Vagina (tissue), 2 donors: ENCODE measurements at regions not wholly inside any gene's neighbourhood (a gene's known extent, or its start where the extent isn't known, plus 50 kb on each side); places are given as distances from the start of the nearest gene placed in this dataset.
A peak's percentile ranks its signal among the peaks of the same experiment; 100 is the strongest.

ENCODE experiments used
- DNase-seq, 2 donors: peaks; one replicate each; pipeline ENCODE4 v3.0.0-alpha.2; 2017; ENCODE audit errors: extremely low spot score in 2 of 2
- H3K27ac ChIP-seq: fragments of 200-600 bp; sonication (generic); one replicate; pipeline ENCODE4 v1.5.1; 2019
- H3K27me3 ChIP-seq: fragments of 200-600 bp; sonication (generic); one replicate; pipeline ENCODE4 v1.5.1; 2019
- H3K36me3 ChIP-seq, 2 donors: fragments of 200-600 bp; sonication (generic); one replicate each; pipeline ENCODE4 v1.5.1; 2017 to 2019
- H3K4me1 ChIP-seq: fragments of 200-600 bp; sonication (generic); one replicate; pipeline ENCODE4 v1.5.1; 2019
- H3K4me3 ChIP-seq, 2 donors: fragments of 200-600 bp; sonication (generic); 1 replicate in 1 of 2; 2 replicates in 1 of 2; pipeline ENCODE4 v1.5.1; 2016 to 2019
- H3K9me3 ChIP-seq: fragments of 200-600 bp; sonication (generic); one replicate; pipeline ENCODE4 v1.5.1; 2019
- CTCF ChIP-seq, 3 experiments: fragments of 450-650 bp in 2 of 3; fragments of 200-600 bp in 1 of 3; sonication (generic) in 1 of 3; IDR thresholded peaks; one replicate each; pipeline ENCODE4 v1.5.1; 2017 to 2019; ENCODE audit warnings: antibody characterized with exemption in 3 of 3, mild to moderate bottlenecking in 2 of 3, moderate library complexity in 2 of 3
- POLR2A ChIP-seq, 2 donors: fragments of 450-650 bp; IDR thresholded peaks; one replicate each; pipeline ENCODE4 v1.6.1; 2017; ENCODE audit warnings: antibody characterized with exemption in 2 of 2, mild to moderate bottlenecking in 2 of 2, moderate library complexity in 2 of 2
- POLR2AphosphoS5 ChIP-seq, 2 donors: sonication (generic); formaldehyde crosslinking; IDR thresholded peaks; one replicate each; pipeline ENCODE4 v1.9.0; 2017; ENCODE audit warnings: antibody characterized with exemption in 2 of 2, mild to moderate bottlenecking in 2 of 2, low read depth in 1 of 2; ENCODE audit not compliant: insufficient read depth in 1 of 2
- intact Hi-C: fragments of 100-400 bp; cut with DNase I; formaldehyde crosslinking; loops from one replicate; pipeline ENCODE4 v1.15.1; 2023

DNA sequence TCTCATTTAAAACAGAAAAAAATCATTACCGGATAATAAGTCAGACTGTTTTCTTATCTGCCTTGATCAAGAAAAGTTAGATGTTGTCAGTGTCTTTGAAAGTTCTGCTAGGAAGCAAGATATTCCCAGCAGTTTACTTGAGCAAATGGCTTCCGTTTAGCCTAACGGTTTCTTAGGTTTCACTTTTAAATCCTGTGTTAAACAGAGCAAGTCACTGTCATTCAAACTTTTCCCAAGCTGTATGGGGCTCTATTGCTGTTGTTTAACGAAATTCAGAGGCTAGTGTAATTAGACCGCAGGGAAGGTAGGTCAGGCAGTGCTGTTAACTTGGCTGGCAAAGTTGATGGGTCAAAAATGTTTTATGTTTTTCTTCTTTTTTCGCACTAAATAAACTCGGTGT, 80.3 kb upstream of the NEIL3 start:
- Histone ChIP-seq H3K4me3 (peak overlapping the region; percentile 15 to 23), H3K36me3 (no peaks in the 10 kb centered on the region), H3K4me1 (no peaks in the 10 kb centered on the region), H3K27ac (no peak overlapping the region), H3K9me3 (no peaks in the 10 kb centered on the region), H3K27me3 (no peaks in the 10 kb centered on the region)
- intact Hi-C loops, result no loop called here
- no peak for DNase-seq
- TF ChIP-seq POLR2A (IDR thresholded peaks at IDR 0.05) (no peak), CTCF (IDR thresholded peaks at IDR 0.05) (no peak), POLR2AphosphoS5 (IDR thresholded peaks at IDR 0.05; ENCODE audit: insufficient read depth in 1 of 2, low read depth in 1 of 2) (no peak)

- Histone ChIP-seq H3K27me3 (no peaks in the 10 kb centered on the region), H3K4me3 (no peak overlapping the region), H3K27ac (no peak overlapping the region), H3K9me3 (no peaks in the 10 kb centered on the region), H3K36me3 (no peaks in the 10 kb centered on the region), H3K4me1 (no peaks in the 10 kb centered on the region)
- TF ChIP-seq CTCF (IDR thresholded peaks at IDR 0.05) (no peak), POLR2AphosphoS5 (IDR thresholded peaks at IDR 0.05; ENCODE audit: insufficient read depth in 1 of 2, low read depth in 1 of 2) (no peak), POLR2A (IDR thresholded peaks at IDR 0.05) (no peak)
- no peak for DNase-seq
- intact Hi-C loops, result no loop called here
Measured at GRCh38 chr4:177232473-177232872, 77.2 kb upstream of the NEIL3 start.

DNA sequence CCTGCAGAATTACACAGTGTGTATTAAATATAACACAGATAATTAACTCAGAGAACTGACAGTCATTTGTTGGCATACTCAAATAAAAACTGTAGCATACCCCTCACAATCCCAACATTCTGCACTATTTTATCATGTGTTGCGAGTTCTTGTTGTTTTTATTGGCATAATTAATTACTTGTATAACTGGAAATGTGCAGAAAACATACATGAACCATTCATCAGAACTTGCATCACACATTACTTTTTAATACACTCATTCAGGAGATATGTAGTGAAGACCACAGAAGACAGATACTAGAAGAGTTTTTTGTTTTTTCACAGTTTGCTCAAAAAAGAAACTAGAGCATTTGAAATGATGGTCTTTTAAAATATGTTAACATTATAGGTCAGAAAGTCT, 74.6 kb upstream of the NEIL3 start:
- Histone ChIP-seq H3K36me3 (no peaks in the 10 kb centered on the region), H3K4me3 (no peak overlapping the region), H3K9me3 (no peaks in the 10 kb centered on the region), H3K27me3 (no peaks in the 10 kb centered on the region), H3K27ac (no peak overlapping the region), H3K4me1 (no peaks in the 10 kb centered on the region)
- intact Hi-C loops, result no loop called here
- no peak for DNase-seq
- no peak for TF ChIP-seq POLR2AphosphoS5 (IDR thresholded peaks at IDR 0.05; ENCODE audit: insufficient read depth in 1 of 2, low read depth in 1 of 2)
- no peak for TF ChIP-seq CTCF (IDR thresholded peaks at IDR 0.05)
- TF ChIP-seq POLR2A (IDR thresholded peaks at IDR 0.05), result no peak

DNA sequence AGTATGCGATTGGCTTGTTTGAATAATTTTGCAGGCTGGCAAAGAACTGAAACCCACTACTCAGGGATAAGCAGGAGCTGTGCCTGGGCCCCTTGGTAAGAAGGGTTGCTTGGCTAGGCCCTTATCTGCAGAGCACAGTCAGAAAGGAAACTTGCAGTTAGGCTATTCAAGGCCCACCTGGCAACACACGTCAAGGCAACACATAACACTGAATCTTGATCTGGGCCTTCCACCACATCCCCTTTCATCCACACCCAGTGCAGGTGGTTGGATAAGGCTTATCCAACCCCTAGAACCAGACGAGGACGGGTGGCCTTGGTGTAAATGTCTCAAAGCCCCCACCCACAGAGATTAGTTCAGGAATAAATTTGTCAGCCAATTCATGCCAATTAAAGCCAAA, 72.8 kb upstream of the NEIL3 start:
- Histone ChIP-seq H3K27me3 (no peaks in the 10 kb centered on the region), H3K27ac (no peak overlapping the region), H3K9me3 (no peaks in the 10 kb centered on the region), H3K4me1 (no peaks in the 10 kb centered on the region), H3K36me3 (no peaks in the 10 kb centered on the region), H3K4me3 (no peak overlapping the region)
- TF ChIP-seq POLR2AphosphoS5 (IDR thresholded peaks at IDR 0.05; ENCODE audit: insufficient read depth in 1 of 2, low read depth in 1 of 2) (no peak), CTCF (IDR thresholded peaks at IDR 0.05) (no peak), POLR2A (IDR thresholded peaks at IDR 0.05) (no peak)
- intact Hi-C loops, result no loop called here
- no peak for DNase-seq

GRCh38 chr4:177237291-177237690, 72.4 kb upstream of the NEIL3 start:
- no peak overlapping the region for H3K4me3 ChIP-seq
- H3K9me3 ChIP-seq, result no peaks in the 10 kb centered on the region
- H3K27ac ChIP-seq, result no peak overlapping the region
- TF ChIP-seq POLR2A (IDR thresholded peaks at IDR 0.05) (no peak), POLR2AphosphoS5 (IDR thresholded peaks at IDR 0.05; ENCODE audit: insufficient read depth in 1 of 2, low read depth in 1 of 2) (no peak), CTCF (IDR thresholded peaks at IDR 0.05) (no peak)
- intact Hi-C loops, result no loop called here
- no peaks in the 10 kb centered on the region for H3K36me3 ChIP-seq
- DNase-seq, result no peak
- no peaks in the 10 kb centered on the region for H3K4me1 ChIP-seq
- no peaks in the 10 kb centered on the region for H3K27me3 ChIP-seq
